GM21717 (cell line): ENCODE measurements at regions not wholly inside any gene's neighbourhood (a gene's known extent, or its start where the extent isn't known, plus 50 kb on each side); places are given as distances from the start of the nearest gene placed in this dataset.
"Not testable (repeated sequence)": the region's sequence is repeated elsewhere in the genome, so short reads cannot be mapped to it uniquely, and the experiment has no call there.

Experiments
- ATAC-seq: cut with Tn5 transposase; IDR thresholded peaks from one replicate; pipeline ENCODE4 v1.9.1; 2021; ENCODE audit warnings: mild to moderate bottlenecking, moderate library complexity; ENCODE audit not compliant: unreplicated experiment

GRCh38 chr4:112085156-112086035, 59.9 kb upstream of the FAM241A start:
- ATAC-seq = peak; percentile 78

DNA sequence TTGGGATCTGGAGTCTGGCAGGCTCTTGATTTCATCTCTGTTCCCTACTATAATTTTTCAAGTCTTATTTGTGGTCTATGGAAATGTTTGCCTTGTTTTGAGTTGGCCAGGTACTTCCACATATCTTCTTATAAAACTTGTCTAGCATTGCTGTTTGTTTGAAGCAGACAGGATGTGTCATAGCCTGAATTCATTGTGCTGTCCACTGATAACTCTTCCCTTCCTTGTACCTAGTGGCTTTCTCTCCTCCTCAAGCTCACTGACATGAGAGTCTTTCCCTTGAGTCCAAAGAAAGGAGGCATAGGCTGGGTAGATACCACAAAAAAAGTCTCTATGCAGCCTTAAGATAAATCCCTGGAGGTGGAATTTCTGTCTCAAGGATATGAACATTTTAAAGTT, 59.2 kb upstream of the FAM241A start:
- ATAC-seq = no peak

DNA sequence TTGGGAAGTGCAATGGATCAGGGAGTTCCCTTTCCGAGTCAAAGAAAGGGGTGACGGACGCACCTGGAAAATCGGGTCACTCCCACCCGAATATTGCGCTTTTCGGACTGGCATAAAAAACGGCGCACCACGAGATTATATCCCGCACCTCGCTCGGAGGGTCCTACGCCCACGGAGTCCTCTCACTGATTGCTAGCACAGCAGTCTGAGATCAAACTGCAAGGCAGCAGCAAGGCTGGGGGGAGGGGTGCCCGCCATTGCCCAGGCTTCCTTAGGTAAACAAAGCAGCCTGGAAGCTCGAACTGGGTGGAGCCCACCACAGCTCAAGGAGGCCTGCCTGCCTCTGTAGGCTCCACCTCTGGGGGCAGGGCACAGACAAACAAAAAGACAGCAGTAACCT, 58.6 kb upstream of the FAM241A start:
- ATAC-seq = not testable (repeated sequence)

DNA sequence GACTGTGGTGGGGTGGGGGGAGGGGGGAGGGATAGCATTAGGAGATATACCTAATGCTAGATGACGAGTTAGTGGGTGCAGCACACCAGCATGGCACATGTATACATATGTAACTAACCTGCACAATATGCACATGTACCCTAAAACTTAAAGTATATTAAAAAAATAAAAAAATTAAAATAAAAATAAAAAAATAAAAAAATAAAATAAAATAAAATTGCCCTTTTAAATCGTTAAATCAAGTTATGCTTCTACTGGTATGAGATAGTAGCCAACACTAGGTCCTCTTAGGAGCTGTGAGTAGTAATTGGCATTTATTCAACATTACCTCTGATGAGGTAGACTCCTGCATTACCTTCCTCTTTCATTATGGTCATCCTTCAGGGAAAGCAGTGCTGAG, 52.9 kb upstream of the FAM241A start:
- not testable (repeated sequence) for ATAC-seq

DNA sequence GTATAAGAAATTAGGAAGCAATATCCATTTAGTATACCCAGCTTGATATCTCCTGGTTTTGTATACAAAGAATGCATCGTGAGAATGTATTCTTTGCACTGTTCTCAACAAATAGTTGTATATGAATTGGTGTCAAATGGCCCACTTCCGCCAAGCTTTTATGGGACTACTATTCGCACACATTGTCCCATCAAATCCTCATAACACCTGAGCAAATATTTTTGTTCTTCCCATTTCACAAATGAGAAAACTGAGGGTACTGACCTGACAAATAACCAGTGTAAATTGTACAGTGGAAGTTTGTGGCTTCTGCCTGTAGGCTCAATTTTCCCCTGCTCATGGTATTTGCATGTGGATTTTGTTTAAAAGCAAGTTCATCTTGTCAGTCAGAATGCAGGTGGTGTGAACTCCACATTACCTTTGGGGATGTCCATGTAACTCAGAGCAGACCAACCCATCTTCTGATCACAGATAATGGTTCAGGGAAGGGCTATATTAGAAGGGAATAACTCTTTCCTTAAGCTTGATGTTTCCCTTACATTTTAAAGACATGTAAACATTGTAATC, 51.5 kb upstream of the FAM241A start:
- ATAC-seq = no peak

GRCh38 chr4:112094330-112094729, 50.9 kb upstream of the FAM241A start:
- no peak for ATAC-seq
